WTC11 (cell line): ENCODE measurements at regions not wholly inside any gene's neighbourhood (a gene's known extent, or its start where the extent isn't known, plus 50 kb on each side); places are given as distances from the start of the nearest gene placed in this dataset.

Experiments
- ATAC-seq: fragments of 200-7000 bp; cut with Tn5 transposase; 2 replicates; pipeline ENCODE4 v1.10.0; 2021; ENCODE audit warnings: mild to moderate bottlenecking, moderate library complexity
- CTCF ChIA-PET: fragments of 300-600 bp; sonication (Branson Sonifier 250); formaldehyde crosslinking; loops from one replicate; lab custom pipeline; 2021; ENCODE audit warnings: antibody characterized with exemption; lab: Charles Lee
- POLR2A ChIA-PET: fragments of 350-600 bp; sonication (Branson Sonifier 250); formaldehyde crosslinking; loops from one replicate; lab custom pipeline; 2021; ENCODE audit warnings: antibody characterized with exemption; lab: Charles Lee
- DNase-seq: peaks from one replicate; pipeline ENCODE4 v3.0.0; 2021; ENCODE audit warnings: low spot score
- H3K27ac Mint-ChIP-seq: 2 replicates; pipeline ENCODE4 v1.8.0; 2021; ENCODE audit warnings: mixed read lengths
- H3K27me3 Mint-ChIP-seq: 2 replicates; pipeline ENCODE4 v1.8.0; 2021; ENCODE audit warnings: low read depth, mild to moderate bottlenecking, moderate library complexity, mixed read lengths
- H3K36me3 Mint-ChIP-seq: 2 replicates; pipeline ENCODE4 v1.8.0; 2021; ENCODE audit warnings: mixed read lengths
- H3K4me1 Mint-ChIP-seq: 2 replicates; pipeline ENCODE4 v1.8.0; 2022; ENCODE audit warnings: mixed read lengths
- H3K4me3 Mint-ChIP-seq: 2 replicates; pipeline ENCODE4 v1.8.0; 2021; ENCODE audit warnings: mild to moderate bottlenecking, moderate library complexity, mixed read lengths
- H3K9me3 Mint-ChIP-seq: 2 replicates; pipeline ENCODE4 v1.8.0; 2021; ENCODE audit warnings: mixed read lengths
- FOXJ3 ChIP-seq: sonication (generic); formaldehyde crosslinking; IDR thresholded peaks from 2 replicates; pipeline ENCODE4 v1.9.0; 2021; ENCODE audit warnings: missing genetic modification reagents, mild to moderate bottlenecking, borderline replicate concordance
- GABPB1 ChIP-seq: sonication (generic); formaldehyde crosslinking; IDR thresholded peaks from 2 replicates; pipeline ENCODE4 v1.8.1; 2023; ENCODE audit warnings: mild to moderate bottlenecking, missing genetic modification reagents
- HMGA2 ChIP-seq: fragments of 250-450 bp; sonication (Bioruptor Pico); IDR thresholded peaks from 2 replicates; pipeline ENCODE4 v1.4.0; 2021; ENCODE audit warnings: mild to moderate bottlenecking, moderate library complexity
- MXD4 ChIP-seq: fragments of 250-450 bp; sonication (Bioruptor Pico); IDR thresholded peaks from 2 replicates; pipeline ENCODE4 v1.8.0; 2021; ENCODE audit warnings: mild to moderate bottlenecking, moderate library complexity, borderline replicate concordance
- NFYB ChIP-seq: sonication (generic); formaldehyde crosslinking; conservative IDR thresholded peaks from 2 replicates; pipeline ENCODE4 v1.8.0; 2022; ENCODE audit warnings: low read depth, missing genetic modification reagents
- NR1H2 ChIP-seq: sonication (generic); formaldehyde crosslinking; IDR thresholded peaks from 2 replicates; pipeline ENCODE4 v1.9.0; 2021; ENCODE audit warnings: mild to moderate bottlenecking, moderate library complexity, missing genetic modification reagents
- RELA ChIP-seq: sonication (generic); formaldehyde crosslinking; IDR thresholded peaks from 2 replicates; pipeline ENCODE4 v1.8.1; 2022; ENCODE audit warnings: missing genetic modification reagents, mild to moderate bottlenecking, borderline replicate concordance
- RORB ChIP-seq: fragments of 250-450 bp; sonication (Bioruptor Pico); IDR thresholded peaks from 2 replicates; pipeline ENCODE4 v1.9.0; 2021; ENCODE audit warnings: mild to moderate bottlenecking
- SMAD3 ChIP-seq: sonication (generic); formaldehyde crosslinking; IDR thresholded peaks from 2 replicates; pipeline ENCODE4 v1.8.0; 2022; ENCODE audit warnings: missing genetic modification reagents, mild to moderate bottlenecking, borderline replicate concordance
- SMAD4 ChIP-seq: sonication (generic); formaldehyde crosslinking; IDR thresholded peaks from 2 replicates; pipeline ENCODE4 v1.8.0; 2022; ENCODE audit warnings: mild to moderate bottlenecking, missing genetic modification reagents
- TEAD4 ChIP-seq: sonication (generic); formaldehyde crosslinking; IDR thresholded peaks from 2 replicates; pipeline ENCODE4 v1.8.0; 2022; ENCODE audit warnings: mild to moderate bottlenecking, missing genetic modification reagents
- ZBTB21 ChIP-seq: sonication (generic); formaldehyde crosslinking; IDR thresholded peaks from 2 replicates; pipeline ENCODE4 v1.8.1; 2023; ENCODE audit warnings: mild to moderate bottlenecking, missing genetic modification reagents, borderline replicate concordance
- ZNF121 ChIP-seq: sonication (generic); formaldehyde crosslinking; IDR thresholded peaks from 2 replicates; pipeline ENCODE4 v1.8.0; 2023; ENCODE audit warnings: missing genetic modification reagents
- ZNF396 ChIP-seq: fragments of 250-450 bp; sonication (Bioruptor Pico); IDR thresholded peaks from 2 replicates; pipeline ENCODE4 v1.8.0; 2021; ENCODE audit warnings: mild to moderate bottlenecking, moderate library complexity, borderline replicate concordance
- TF ChIP-seq, protein P1 (sequence below): sonication (generic); formaldehyde crosslinking; IDR thresholded peaks from 2 replicates; pipeline ENCODE4 v1.8.1; 2023; ENCODE audit warnings: mild to moderate bottlenecking, moderate library complexity, missing genetic modification reagents
- TF ChIP-seq, protein P2 (sequence below): sonication (generic); formaldehyde crosslinking; IDR thresholded peaks from 2 replicates; pipeline ENCODE4 v1.8.1; 2023; ENCODE audit warnings: mild to moderate bottlenecking, missing genetic modification reagents
- TF ChIP-seq, protein P3 (sequence below): sonication (generic); formaldehyde crosslinking; IDR thresholded peaks from 2 replicates; pipeline ENCODE4 v1.8.0; 2022; ENCODE audit warnings: mild to moderate bottlenecking, missing genetic modification reagents
- TF ChIP-seq, protein P4 (sequence below): sonication (generic); formaldehyde crosslinking; IDR thresholded peaks from 2 replicates; pipeline ENCODE4 v1.8.0; 2023; ENCODE audit warnings: missing genetic modification reagents

DNA sequence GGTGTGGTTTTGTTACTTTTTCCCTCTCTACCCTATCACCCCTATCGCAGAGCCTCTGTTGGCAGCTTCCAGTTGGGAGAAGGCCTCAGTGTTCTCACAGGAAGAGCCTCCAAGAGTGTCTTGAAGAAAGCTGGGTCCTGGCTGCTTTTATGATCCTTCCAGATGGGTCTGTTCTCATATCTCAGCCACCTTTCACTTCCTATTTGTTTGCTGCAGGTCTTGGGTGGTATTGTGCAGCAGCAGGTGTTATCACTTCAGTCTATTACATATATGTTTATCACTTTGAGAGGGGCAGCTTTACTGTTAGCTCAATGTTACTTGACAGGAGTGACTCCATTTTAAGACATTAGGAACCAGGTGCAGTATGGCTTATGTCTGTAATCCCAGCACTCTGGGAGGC, 59.2 kb upstream of the GDNF start:
- Mint-ChIP-seq H3K4me3 (no peak overlapping the region), H3K4me1 (peaks cover 4% of the 10 kb centered on the region; the same call in 1 of the 2 replicates), H3K27ac (no peak overlapping the region), H3K9me3 (peaks cover 22% of the 10 kb centered on the region), H3K36me3 (no peaks in the 10 kb centered on the region), H3K27me3 (no peaks in the 10 kb centered on the region)
- ATAC-seq, result no peak
- DNase-seq, result no peak
- TF ChIP-seq RELA (CRISPR knock-in tag) (no peak), MXD4 (CRISPR knock-in tag) (no peak), ZNF121 (CRISPR knock-in tag) (no peak), NR1H2 (CRISPR knock-in tag) (no peak), HMGA2 (no peak), SMAD3 (CRISPR knock-in tag) (no peak), NFYB (CRISPR knock-in tag) (no peak), RORB (CRISPR knock-in tag) (no peak)
- TF ChIP-seq, protein P1, sequence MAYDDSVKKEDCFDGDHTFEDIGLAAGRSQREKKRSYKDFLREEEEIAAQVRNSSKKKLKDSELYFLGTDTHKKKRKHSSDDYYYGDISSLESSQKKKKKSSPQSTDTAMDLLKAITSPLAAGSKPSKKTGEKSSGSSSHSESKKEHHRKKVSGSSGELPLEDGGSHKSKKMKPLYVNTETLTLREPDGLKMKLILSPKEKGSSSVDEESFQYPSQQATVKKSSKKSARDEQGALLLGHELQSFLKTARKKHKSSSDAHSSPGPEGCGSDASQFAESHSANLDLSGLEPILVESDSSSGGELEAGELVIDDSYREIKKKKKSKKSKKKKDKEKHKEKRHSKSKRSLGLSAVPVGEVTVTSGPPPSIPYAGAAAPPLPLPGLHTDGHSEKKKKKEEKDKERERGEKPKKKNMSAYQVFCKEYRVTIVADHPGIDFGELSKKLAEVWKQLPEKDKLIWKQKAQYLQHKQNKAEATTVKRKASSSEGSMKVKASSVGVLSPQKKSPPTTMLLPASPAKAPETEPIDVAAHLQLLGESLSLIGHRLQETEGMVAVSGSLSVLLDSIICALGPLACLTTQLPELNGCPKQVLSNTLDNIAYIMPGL (CRISPR knock-in tag), result no peak
- TF ChIP-seq, protein P2, sequence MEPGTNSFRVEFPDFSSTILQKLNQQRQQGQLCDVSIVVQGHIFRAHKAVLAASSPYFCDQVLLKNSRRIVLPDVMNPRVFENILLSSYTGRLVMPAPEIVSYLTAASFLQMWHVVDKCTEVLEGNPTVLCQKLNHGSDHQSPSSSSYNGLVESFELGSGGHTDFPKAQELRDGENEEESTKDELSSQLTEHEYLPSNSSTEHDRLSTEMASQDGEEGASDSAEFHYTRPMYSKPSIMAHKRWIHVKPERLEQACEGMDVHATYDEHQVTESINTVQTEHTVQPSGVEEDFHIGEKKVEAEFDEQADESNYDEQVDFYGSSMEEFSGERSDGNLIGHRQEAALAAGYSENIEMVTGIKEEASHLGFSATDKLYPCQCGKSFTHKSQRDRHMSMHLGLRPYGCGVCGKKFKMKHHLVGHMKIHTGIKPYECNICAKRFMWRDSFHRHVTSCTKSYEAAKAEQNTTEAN (CRISPR knock-in tag), result no peak
- TF ChIP-seq, protein P3, sequence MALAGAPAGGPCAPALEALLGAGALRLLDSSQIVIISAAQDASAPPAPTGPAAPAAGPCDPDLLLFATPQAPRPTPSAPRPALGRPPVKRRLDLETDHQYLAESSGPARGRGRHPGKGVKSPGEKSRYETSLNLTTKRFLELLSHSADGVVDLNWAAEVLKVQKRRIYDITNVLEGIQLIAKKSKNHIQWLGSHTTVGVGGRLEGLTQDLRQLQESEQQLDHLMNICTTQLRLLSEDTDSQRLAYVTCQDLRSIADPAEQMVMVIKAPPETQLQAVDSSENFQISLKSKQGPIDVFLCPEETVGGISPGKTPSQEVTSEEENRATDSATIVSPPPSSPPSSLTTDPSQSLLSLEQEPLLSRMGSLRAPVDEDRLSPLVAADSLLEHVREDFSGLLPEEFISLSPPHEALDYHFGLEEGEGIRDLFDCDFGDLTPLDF (CRISPR knock-in tag), result no peak
- ChIA-PET CTCF (no interaction called here), POLR2A (no interaction called here)

DNA sequence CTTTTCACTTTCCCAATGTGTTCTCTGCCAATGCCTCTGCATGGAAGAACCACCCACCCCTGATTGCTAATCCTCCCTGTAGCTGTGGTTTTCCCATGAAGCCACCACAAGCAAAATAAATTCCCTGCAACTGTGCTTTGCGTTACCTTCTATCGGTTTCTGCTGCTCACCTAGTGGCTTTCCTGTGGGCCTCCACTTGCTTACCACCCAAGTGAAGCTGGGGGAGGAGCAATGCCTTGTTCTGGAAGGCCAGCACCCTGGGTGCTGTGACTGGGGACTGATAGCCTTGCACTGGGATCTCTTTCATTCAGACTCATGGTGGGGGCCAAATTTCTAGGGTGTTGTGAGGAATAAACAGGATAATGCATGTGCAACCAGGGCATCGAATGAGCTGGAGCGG, 56.3 kb upstream of the GDNF start:
- ATAC-seq (no peak; the same call in 1 of the 2 replicates), DNase-seq (no peak)
- POLR2A ChIA-PET, result interaction anchor here (0.9 kb wide), 1 partner anchor 45 kb away, joined by 3 read pairs; no protein-coding TSS in a partner anchor
- no peaks in the 10 kb centered on the region for H3K27me3 Mint-ChIP-seq
- H3K4me3 Mint-ChIP-seq, result no peak overlapping the region
- H3K27ac Mint-ChIP-seq, result no peak overlapping the region
- TF ChIP-seq, protein P3 (CRISPR knock-in tag), result no peak
- TF ChIP-seq FOXJ3 (CRISPR knock-in tag) (no peak), ZNF396 (CRISPR knock-in tag) (no peak), NR1H2 (CRISPR knock-in tag) (no peak), TEAD4 (CRISPR knock-in tag) (no peak), ZBTB21 (CRISPR knock-in tag) (no peak), GABPB1 (CRISPR knock-in tag) (no peak), SMAD4 (no peak)
- TF ChIP-seq, protein P4, sequence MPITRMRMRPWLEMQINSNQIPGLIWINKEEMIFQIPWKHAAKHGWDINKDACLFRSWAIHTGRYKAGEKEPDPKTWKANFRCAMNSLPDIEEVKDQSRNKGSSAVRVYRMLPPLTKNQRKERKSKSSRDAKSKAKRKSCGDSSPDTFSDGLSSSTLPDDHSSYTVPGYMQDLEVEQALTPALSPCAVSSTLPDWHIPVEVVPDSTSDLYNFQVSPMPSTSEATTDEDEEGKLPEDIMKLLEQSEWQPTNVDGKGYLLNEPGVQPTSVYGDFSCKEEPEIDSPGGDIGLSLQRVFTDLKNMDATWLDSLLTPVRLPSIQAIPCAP (CRISPR knock-in tag), result no peak
- TF ChIP-seq, all 79 proteins: peak for 0
- peaks cover 15% of the 10 kb centered on the region for H3K9me3 Mint-ChIP-seq
- H3K4me1 Mint-ChIP-seq, result peaks cover 4% of the 10 kb centered on the region; the same call in 1 of the 2 replicates
- CTCF ChIA-PET, result interaction anchor here (0.6 kb wide), 1 partner anchor 55 kb away, joined by 3 read pairs; no protein-coding TSS in a partner anchor
- H3K36me3 Mint-ChIP-seq, result no peaks in the 10 kb centered on the region
